IMR-90 (cell line): ENCODE measurements at regions not wholly inside any gene's neighbourhood (a gene's known extent, or its start where the extent isn't known, plus 50 kb on each side); places are given as distances from the start of the nearest gene placed in this dataset.

Experiments used
- ATAC-seq: fragments of 200-7000 bp; cut with Tn5 transposase; 2 replicates; pipeline ENCODE4 v1.9.1; 2020; ENCODE audit warnings: low read depth, mild to moderate bottlenecking, moderate library complexity
- BruUV-seq: library from RNA; stranded (reverse); fragments of 400-500 nt; replicated peaks from 2 replicates; lab custom pipeline; 2021; lab: Mats Ljungman, UMichigan
- CTCF ChIA-PET: fragments of 300-600 bp; formaldehyde crosslinking; extraction: SDS; loops from one replicate; lab custom pipeline; 2021; ENCODE audit warnings: antibody characterized with exemption; lab: Yijun Ruan, JAX
- POLR2A ChIA-PET: fragments of 300-600 bp; sonication (Branson Sonifier 250); formaldehyde crosslinking; loops from one replicate; lab custom pipeline; 2022; ENCODE audit warnings: antibody characterized with exemption; ENCODE audit not compliant: unreplicated experiment; lab: Charles Lee
- DNase-seq: peaks from one replicate; pipeline ENCODE4 v3.0.0; 2013
- H2AFZ ChIP-seq: replicated peaks from 2 replicates; pipeline ENCODE3; 2013; ENCODE audit warnings: low read length, mild to moderate bottlenecking; ENCODE audit not compliant: poor library complexity
- H2AK5ac ChIP-seq: 2 replicates; pipeline ENCODE4 v1.6.1; 2013; ENCODE audit warnings: low read depth, low read length, inconsistent platforms
- H2AK9ac ChIP-seq: replicated peaks from 2 replicates; pipeline ENCODE3; 2013; ENCODE audit warnings: mild to moderate bottlenecking, low read depth, low read length, moderate library complexity; ENCODE audit not compliant: poor library complexity
- H2BK120ac ChIP-seq: 2 replicates; pipeline ENCODE4 v1.6.1; 2013; ENCODE audit warnings: low read depth, low read length, inconsistent platforms
- H2BK15ac ChIP-seq: 3 replicates; pipeline ENCODE4 v1.6.1; 2013; ENCODE audit warnings: low read depth, low read length, inconsistent platforms
- H2BK20ac ChIP-seq: 2 replicates; pipeline ENCODE4 v1.6.1; 2013; ENCODE audit warnings: low read depth, mild to moderate bottlenecking, inconsistent platforms, low read length, moderate library complexity
- H2BK5ac ChIP-seq: 2 replicates; pipeline ENCODE4 v1.6.1; 2013; ENCODE audit warnings: mild to moderate bottlenecking, low read depth, low read length, inconsistent platforms; ENCODE audit not compliant: poor library complexity, severe bottlenecking
- H3K14ac ChIP-seq: replicated peaks from 2 replicates; pipeline ENCODE4 v1.6.1; 2013; ENCODE audit warnings: low read depth, low read length, inconsistent platforms
- H3K18ac ChIP-seq: 2 replicates; pipeline ENCODE4 v1.6.1; 2013; ENCODE audit warnings: low read depth, low read length, control low read depth
- H3K23ac ChIP-seq: 2 replicates; pipeline ENCODE4 v1.6.1; 2013; ENCODE audit warnings: low read depth, low read length, inconsistent platforms
- H3K27ac ChIP-seq: 2 replicates; pipeline ENCODE4 v1.5.1; 2013; ENCODE audit warnings: mild to moderate bottlenecking, control low read depth, low read length; ENCODE audit not compliant: insufficient read depth
- H3K27me3 ChIP-seq: 2 replicates; pipeline ENCODE4 v1.6.1; 2013; ENCODE audit warnings: low read length; ENCODE audit not compliant: control insufficient read depth, insufficient read depth
- H3K36me3 ChIP-seq: 2 replicates; pipeline ENCODE4 v1.6.1; 2013; ENCODE audit warnings: low read length, mixed read lengths; ENCODE audit not compliant: control insufficient read depth, insufficient read depth
- H3K4ac ChIP-seq: 2 replicates; pipeline ENCODE4 v1.6.1; 2013; ENCODE audit warnings: low read depth, low read length, inconsistent platforms
- H3K4me1 ChIP-seq: 2 replicates; pipeline ENCODE4 v1.6.1; 2013; ENCODE audit warnings: low read length, mixed read lengths; ENCODE audit not compliant: control insufficient read depth, insufficient read depth
- H3K4me2 ChIP-seq: 2 replicates; pipeline ENCODE4 v1.6.1; 2013; ENCODE audit warnings: low read depth, mild to moderate bottlenecking, control low read depth, low read length, moderate library complexity
- H3K4me3 ChIP-seq: 2 replicates; pipeline ENCODE4 v1.5.1; 2013; ENCODE audit warnings: low read depth, mild to moderate bottlenecking, control low read depth, low read length, moderate library complexity; ENCODE audit not compliant: insufficient read depth
- H3K56ac ChIP-seq: 2 replicates; pipeline ENCODE4 v1.6.1; 2013; ENCODE audit warnings: low read length, inconsistent platforms; ENCODE audit not compliant: insufficient read depth; ENCODE audit errors: extremely low read depth
- H3K79me1 ChIP-seq, 2 experiments: 2 replicates each; pipeline ENCODE4 v1.6.1; 2013; ENCODE audit warnings: low read length in 2 of 2, inconsistent platforms in 1 of 2, low read depth in 1 of 2
- H3K9ac ChIP-seq: 2 replicates; pipeline ENCODE4 v1.6.1; 2013; ENCODE audit warnings: low read depth, low read length, control low read depth
- H3K9me1 ChIP-seq: 2 replicates; pipeline ENCODE4 v1.6.1; 2013; ENCODE audit warnings: low read length, inconsistent platforms; ENCODE audit not compliant: insufficient read depth
- H3K9me3 ChIP-seq: 2 replicates; pipeline ENCODE4 v1.6.1; 2013; ENCODE audit warnings: low read length; ENCODE audit not compliant: control insufficient read depth, insufficient read depth
- H4K20me1 ChIP-seq: 2 replicates; pipeline ENCODE4 v1.6.1; 2013; ENCODE audit warnings: low read length, inconsistent platforms; ENCODE audit not compliant: insufficient read depth
- H4K5ac ChIP-seq: 2 replicates; pipeline ENCODE4 v1.6.1; 2013; ENCODE audit warnings: mild to moderate bottlenecking, low read depth, low read length, control low read depth
- H4K8ac ChIP-seq, 2 experiments: 2 replicates each; pipeline ENCODE4 v1.6.1; 2013; ENCODE audit warnings: low read depth in 2 of 2, low read length in 2 of 2, control low read depth in 1 of 2, inconsistent platforms in 1 of 2
- H4K91ac ChIP-seq: 2 replicates; pipeline ENCODE4 v1.6.1; 2013; ENCODE audit warnings: low read depth, low read length, inconsistent platforms; ENCODE audit not compliant: insufficient read depth
- BHLHE40 ChIP-seq: fragments of 150-350 bp; IDR thresholded peaks from 2 replicates; pipeline ENCODE4 v1.6.1; 2016; ENCODE audit warnings: mild to moderate bottlenecking, low read depth, low read length
- CEBPB ChIP-seq: IDR thresholded peaks from 2 replicates; pipeline ENCODE4 v1.6.1; 2012; ENCODE audit warnings: low read depth, low read length, improper control_type of control experiment
- CHD1 ChIP-seq: IDR thresholded peaks from 2 replicates; pipeline ENCODE4 v1.6.1; 2012; ENCODE audit warnings: low read depth, low read length, improper control_type of control experiment
- FOS ChIP-seq: fragments of 150-350 bp; IDR thresholded peaks from 2 replicates; pipeline ENCODE4 v1.6.1; 2016; ENCODE audit warnings: low read depth, low read length
- MAFK ChIP-seq: IDR thresholded peaks from 2 replicates; pipeline ENCODE4 v1.6.1; 2012; ENCODE audit warnings: low read depth, low read length, improper control_type of control experiment
- MAZ ChIP-seq: IDR thresholded peaks from 2 replicates; pipeline ENCODE4 v1.6.1; 2012; ENCODE audit warnings: low read depth, mild to moderate bottlenecking, low read length, improper control_type of control experiment, moderate library complexity, borderline replicate concordance
- MXI1 ChIP-seq: IDR thresholded peaks from 2 replicates; pipeline ENCODE4 v1.6.1; 2012; ENCODE audit warnings: low read depth, mild to moderate bottlenecking, low read length, moderate library complexity, borderline replicate concordance
- NFE2L2 ChIP-seq: fragments of 150-350 bp; IDR thresholded peaks from 2 replicates; pipeline ENCODE4 v1.6.1; 2016; ENCODE audit warnings: low read depth, mild to moderate bottlenecking, low read length
- POLR2A ChIP-seq: IDR thresholded peaks from 2 replicates; pipeline ENCODE4 v1.6.1; 2012; ENCODE audit warnings: mild to moderate bottlenecking, low read depth, low read length
- RAD21 ChIP-seq: IDR thresholded peaks from 2 replicates; pipeline ENCODE4 v1.6.1; 2012; ENCODE audit warnings: low read length, improper control_type of control experiment
- RCOR1 ChIP-seq: IDR thresholded peaks from 2 replicates; pipeline ENCODE4 v1.6.1; 2012; ENCODE audit warnings: mild to moderate bottlenecking, low read length, improper control_type of control experiment; ENCODE audit not compliant: insufficient replicate concordance
- RFX5 ChIP-seq: IDR thresholded peaks from 2 replicates; pipeline ENCODE4 v1.8.0; 2012; ENCODE audit warnings: low read depth, mild to moderate bottlenecking, low read length, moderate library complexity
- SMC3 ChIP-seq: fragments of 150-350 bp; IDR thresholded peaks from 2 replicates; pipeline ENCODE4 v1.6.1; 2016; ENCODE audit warnings: low read depth, mild to moderate bottlenecking, antibody characterized with exemption, low read length, moderate library complexity
- WGBS, 2 experiments: methylation state at CpG; one replicate each; pipeline versions ENCODE4 v1.1.5 to v1.1.7; 2013; ENCODE audit warnings: missing lambda C conversion rate in 2 of 2; ENCODE audit not compliant: insufficient read length in 1 of 2; ENCODE audit errors: extremely low coverage in 2 of 2; 5-methylcytosine and 5-hydroxymethylcytosine counted together
- dilution Hi-C: fragments of 300-500 bp; cut with HindIII; formaldehyde crosslinking; loops from one replicate; pipeline ENCODE4 v1.14.3; 2018; ENCODE audit warnings: low sequenced_read_pairs; ENCODE audit not compliant: unreplicated experiment
- in situ Hi-C: fragments of 300-500 bp; cut with MboI; formaldehyde crosslinking; loops from 3 replicates; pipeline ENCODE4 v1.14.3; 2019; ENCODE audit warnings: low sequenced_read_pairs, inconsistent platforms, mixed read lengths
- intact Hi-C: fragments of 100-400 bp; cut with micrococcal nuclease; formaldehyde crosslinking; loops from 2 replicates; pipeline ENCODE4 v1.10.0; 2022
- TF ChIP-seq, protein P1 (sequence below): fragments of 150-350 bp; IDR thresholded peaks from 2 replicates; pipeline ENCODE4 v1.6.1; 2017; ENCODE audit warnings: mild to moderate bottlenecking, antibody characterized with exemption, low read length, low read depth
- TF ChIP-seq, protein P2 (sequence below): conservative IDR thresholded peaks from 2 replicates; pipeline ENCODE4 v1.5.1; 2012; ENCODE audit warnings: mild to moderate bottlenecking, low read depth, low read length, improper control_type of control experiment
- TF ChIP-seq, protein P3 (sequence below): fragments of 150-350 bp; IDR thresholded peaks from 2 replicates; pipeline ENCODE4 v1.6.1; 2016; ENCODE audit warnings: low read depth, mild to moderate bottlenecking, low read length, moderate library complexity, borderline replicate concordance

DNA sequence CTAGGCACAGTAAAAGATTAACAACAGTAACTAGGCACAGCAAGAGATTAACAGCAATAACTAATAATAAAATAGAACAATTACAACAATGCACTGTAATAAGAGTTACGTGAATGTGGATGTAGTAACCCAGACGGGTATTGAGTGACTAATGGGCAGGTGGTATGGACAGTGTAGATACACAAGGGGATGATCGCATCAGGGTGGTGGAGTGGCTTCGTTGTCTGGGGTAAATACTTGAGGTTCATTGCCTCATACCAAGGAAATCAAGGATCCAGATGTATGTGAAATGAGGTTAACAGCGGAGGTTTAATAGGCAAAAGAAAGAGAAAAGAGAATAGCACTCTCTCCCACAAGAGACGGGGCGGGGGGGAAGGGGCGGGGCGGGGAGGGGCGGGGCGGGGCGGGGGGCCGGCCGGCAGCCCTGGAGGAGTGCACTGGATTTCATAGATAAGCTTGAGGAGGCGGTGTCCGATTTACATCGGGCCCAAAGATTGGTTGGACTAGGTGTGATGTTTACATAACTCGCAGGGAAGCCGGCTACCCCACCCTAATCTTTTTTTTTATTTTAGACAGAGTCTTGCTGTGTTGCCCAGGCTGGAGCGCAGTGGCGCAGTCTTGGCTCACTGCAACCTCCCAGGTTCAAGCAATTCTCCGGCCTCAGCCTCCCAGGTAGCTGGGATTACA is 106.3 kb downstream of the KCTD15 start:
- Histone ChIP-seq H3K9ac (no peak overlapping the region), H4K5ac (no peak overlapping the region), H2BK5ac (no peak overlapping the region), H3K56ac (no peak overlapping the region), H3K36me3 (no peaks in the 10 kb centered on the region), H2AFZ (no peak overlapping the region), H2BK20ac (no peak overlapping the region), H4K20me1 (no peaks in the 10 kb centered on the region), H3K18ac (no peak overlapping the region), H3K4me1 (no peaks in the 10 kb centered on the region), H3K27ac (no peak overlapping the region), H3K9me3 (no peaks in the 10 kb centered on the region), H3K9me1 (no peaks in the 10 kb centered on the region), H2AK5ac (no peak overlapping the region), H3K4me2 (no peak overlapping the region), H3K4me3 (no peak overlapping the region), H3K79me1 (no peaks in the 10 kb centered on the region), H2AK9ac (no peak overlapping the region), H3K23ac (no peak overlapping the region), H3K14ac (no peak overlapping the region), H2BK120ac (no peak overlapping the region), H3K27me3 (peaks cover 28% of the 10 kb centered on the region), H4K91ac (no peak overlapping the region), H2BK15ac (no peak overlapping the region), H4K8ac (no peak overlapping the region), H3K4ac (no peak overlapping the region)
- intact Hi-C loops (no loop called here), in situ Hi-C loops (no loop called here), dilution Hi-C loops (no loop called here)
- ChIA-PET CTCF (no interaction called here), POLR2A (no interaction called here)
- no CpG with 5 or more reads among the region's 22 CpGs for WGBS, 2 experiments
- DNase-seq (no peak), ATAC-seq (no peak)
- TF ChIP-seq, protein P1, sequence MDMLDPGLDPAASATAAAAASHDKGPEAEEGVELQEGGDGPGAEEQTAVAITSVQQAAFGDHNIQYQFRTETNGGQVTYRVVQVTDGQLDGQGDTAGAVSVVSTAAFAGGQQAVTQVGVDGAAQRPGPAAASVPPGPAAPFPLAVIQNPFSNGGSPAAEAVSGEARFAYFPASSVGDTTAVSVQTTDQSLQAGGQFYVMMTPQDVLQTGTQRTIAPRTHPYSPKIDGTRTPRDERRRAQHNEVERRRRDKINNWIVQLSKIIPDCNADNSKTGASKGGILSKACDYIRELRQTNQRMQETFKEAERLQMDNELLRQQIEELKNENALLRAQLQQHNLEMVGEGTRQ = no peak
- TF ChIP-seq CEBPB = no peak
- TF ChIP-seq NFE2L2 = no peak
- TF ChIP-seq CHD1 = no peak
- TF ChIP-seq MAFK = no peak
- TF ChIP-seq MAZ = no peak
- no peak for TF ChIP-seq MXI1
- no peak for TF ChIP-seq SMC3
- TF ChIP-seq POLR2A = no peak
- TF ChIP-seq RCOR1 = no peak
- no peak for TF ChIP-seq RAD21
- no peak for TF ChIP-seq RFX5
- TF ChIP-seq FOS = no peak
- TF ChIP-seq BHLHE40 = no peak
- TF ChIP-seq, protein P2, sequence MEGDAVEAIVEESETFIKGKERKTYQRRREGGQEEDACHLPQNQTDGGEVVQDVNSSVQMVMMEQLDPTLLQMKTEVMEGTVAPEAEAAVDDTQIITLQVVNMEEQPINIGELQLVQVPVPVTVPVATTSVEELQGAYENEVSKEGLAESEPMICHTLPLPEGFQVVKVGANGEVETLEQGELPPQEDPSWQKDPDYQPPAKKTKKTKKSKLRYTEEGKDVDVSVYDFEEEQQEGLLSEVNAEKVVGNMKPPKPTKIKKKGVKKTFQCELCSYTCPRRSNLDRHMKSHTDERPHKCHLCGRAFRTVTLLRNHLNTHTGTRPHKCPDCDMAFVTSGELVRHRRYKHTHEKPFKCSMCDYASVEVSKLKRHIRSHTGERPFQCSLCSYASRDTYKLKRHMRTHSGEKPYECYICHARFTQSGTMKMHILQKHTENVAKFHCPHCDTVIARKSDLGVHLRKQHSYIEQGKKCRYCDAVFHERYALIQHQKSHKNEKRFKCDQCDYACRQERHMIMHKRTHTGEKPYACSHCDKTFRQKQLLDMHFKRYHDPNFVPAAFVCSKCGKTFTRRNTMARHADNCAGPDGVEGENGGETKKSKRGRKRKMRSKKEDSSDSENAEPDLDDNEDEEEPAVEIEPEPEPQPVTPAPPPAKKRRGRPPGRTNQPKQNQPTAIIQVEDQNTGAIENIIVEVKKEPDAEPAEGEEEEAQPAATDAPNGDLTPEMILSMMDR = no peak
- TF ChIP-seq, protein P3, sequence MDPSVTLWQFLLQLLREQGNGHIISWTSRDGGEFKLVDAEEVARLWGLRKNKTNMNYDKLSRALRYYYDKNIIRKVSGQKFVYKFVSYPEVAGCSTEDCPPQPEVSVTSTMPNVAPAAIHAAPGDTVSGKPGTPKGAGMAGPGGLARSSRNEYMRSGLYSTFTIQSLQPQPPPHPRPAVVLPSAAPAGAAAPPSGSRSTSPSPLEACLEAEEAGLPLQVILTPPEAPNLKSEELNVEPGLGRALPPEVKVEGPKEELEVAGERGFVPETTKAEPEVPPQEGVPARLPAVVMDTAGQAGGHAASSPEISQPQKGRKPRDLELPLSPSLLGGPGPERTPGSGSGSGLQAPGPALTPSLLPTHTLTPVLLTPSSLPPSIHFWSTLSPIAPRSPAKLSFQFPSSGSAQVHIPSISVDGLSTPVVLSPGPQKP = no peak
- BruUV-seq = no TSS peak
